Pancreas (tissue), 10 donors: ENCODE measurements at regions not wholly inside any gene's neighbourhood (a gene's known extent, or its start where the extent isn't known, plus 50 kb on each side); places are given as distances from the start of the nearest gene placed in this dataset.
A peak's percentile ranks its signal among the peaks of the same experiment; 100 is the strongest.
"Not testable (repeated sequence)": the region's sequence is repeated elsewhere in the genome, so short reads cannot be mapped to it uniquely, and the experiment has no call there.

Source experiments
- ATAC-seq, 4 donors: fragments of 200-7000 bp; cut with Tn5 transposase; one replicate each; pipeline versions ENCODE4 v1.8.0 to v1.9.1; 2020; ENCODE audit warnings: mild to moderate bottlenecking in 4 of 4, moderate library complexity in 4 of 4
- DNase-seq, 6 donors: peaks; one replicate each; pipeline ENCODE4 v3.0.0-alpha.2; 2020
- FAIRE-seq: peaks from 2 replicates; lab custom pipeline; 2012; peaks lifted over from hg19 to GRCh38; lab: Jason Lieb, UNC
- H3K27ac ChIP-seq, 4 donors: fragments of 200-600 bp; sonication (generic); 1 replicate in 3 of 4; 2 replicates in 1 of 4; pipeline versions ENCODE4 v1.5.0 to v1.8.0; 2020
- H3K27me3 ChIP-seq, 4 donors: fragments of 200-600 bp; one replicate each; pipeline ENCODE4 v1.8.0; 2021
- H3K36me3 ChIP-seq, 3 donors: fragments of 200-600 bp; sonication (generic) in 1 of 3; one replicate each; pipeline versions ENCODE4 v1.5.0 to v1.8.0; 2020 to 2021
- H3K4me1 ChIP-seq, 3 donors: fragments of 200-600 bp; one replicate each; pipeline ENCODE4 v1.8.0; 2021
- H3K4me3 ChIP-seq, 4 donors: fragments of 200-600 bp; sonication (generic) in 2 of 4; one replicate each; pipeline versions ENCODE4 v1.5.0 to v1.8.0; 2020 to 2021
- H3K9me3 ChIP-seq, 4 donors: fragments of 200-600 bp; one replicate each; pipeline ENCODE4 v1.8.0; 2021
- WGBS, 2 donors: extraction: QIAGEN DNeasy Blood & Tissue Kit; methylation state at CpG; one replicate each; pipeline ENCODE4 v1.1.7; 2013; 5-methylcytosine and 5-hydroxymethylcytosine counted together
- intact Hi-C, 3 donors: fragments of 100-400 bp; cut with DNase I; formaldehyde crosslinking; loops; one replicate each; pipeline versions ENCODE4 v1.11.1 to v1.14.2; 2022
- TF ChIP-seq, protein P1 (sequence below), 4 donors: fragments of 200-600 bp; sonication (generic) in 3 of 4; IDR thresholded peaks; one replicate each; pipeline versions ENCODE4 v1.5.0 to v1.8.0; 2021; ENCODE audit warnings: antibody characterized with exemption in 4 of 4
- donor health status: healthy with polysubstance abuse.
- donor health status: DM: no; HTN: no; CAD: no; lungs with moderate emphysema.
- donor health status: DM: no; HTN: no; CAD: no.
- donor health status: control.
- donor health status: control.
- donor health status: Bipolar disorder and iron deficiency.
- donor health status: DM: yes; HTN: yes; CAD: no.
- donor health status: DM: no; HTN: no; CAD: no.
- donor health status: DM: no; HTN: no; CAD: no.
- donor health status: DM: yes; HTN: yes; CAD: no.

DNA sequence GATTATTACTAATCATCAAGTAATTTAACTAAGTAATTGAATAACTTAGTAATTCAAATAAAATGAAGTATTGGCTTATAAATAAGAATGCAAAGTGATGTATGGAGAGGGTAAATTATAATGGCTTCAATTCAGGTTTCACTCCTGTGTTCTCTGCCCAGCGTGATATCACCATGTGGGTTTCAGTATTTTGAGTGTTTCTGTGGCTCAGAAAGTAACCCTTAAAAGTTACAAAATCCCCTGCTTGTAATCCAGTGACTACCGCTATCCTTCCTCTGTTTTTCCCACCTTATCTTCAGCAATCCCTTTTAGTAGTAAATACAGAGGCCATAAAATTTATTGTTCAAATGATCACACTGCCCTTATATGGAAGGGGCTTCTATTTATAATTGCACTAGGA is 316.4 kb upstream of the CFAP20DC start:
- no peaks in the 10 kb centered on the region for H3K36me3 ChIP-seq
- TF ChIP-seq, protein P1, sequence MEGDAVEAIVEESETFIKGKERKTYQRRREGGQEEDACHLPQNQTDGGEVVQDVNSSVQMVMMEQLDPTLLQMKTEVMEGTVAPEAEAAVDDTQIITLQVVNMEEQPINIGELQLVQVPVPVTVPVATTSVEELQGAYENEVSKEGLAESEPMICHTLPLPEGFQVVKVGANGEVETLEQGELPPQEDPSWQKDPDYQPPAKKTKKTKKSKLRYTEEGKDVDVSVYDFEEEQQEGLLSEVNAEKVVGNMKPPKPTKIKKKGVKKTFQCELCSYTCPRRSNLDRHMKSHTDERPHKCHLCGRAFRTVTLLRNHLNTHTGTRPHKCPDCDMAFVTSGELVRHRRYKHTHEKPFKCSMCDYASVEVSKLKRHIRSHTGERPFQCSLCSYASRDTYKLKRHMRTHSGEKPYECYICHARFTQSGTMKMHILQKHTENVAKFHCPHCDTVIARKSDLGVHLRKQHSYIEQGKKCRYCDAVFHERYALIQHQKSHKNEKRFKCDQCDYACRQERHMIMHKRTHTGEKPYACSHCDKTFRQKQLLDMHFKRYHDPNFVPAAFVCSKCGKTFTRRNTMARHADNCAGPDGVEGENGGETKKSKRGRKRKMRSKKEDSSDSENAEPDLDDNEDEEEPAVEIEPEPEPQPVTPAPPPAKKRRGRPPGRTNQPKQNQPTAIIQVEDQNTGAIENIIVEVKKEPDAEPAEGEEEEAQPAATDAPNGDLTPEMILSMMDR (IDR thresholded peaks at IDR 0.05), result no peak
- no peak for ATAC-seq
- no peak for FAIRE-seq
- no peak overlapping the region for H3K27ac ChIP-seq
- no peaks in the 10 kb centered on the region for H3K9me3 ChIP-seq
- no peak for DNase-seq
- H3K4me1 ChIP-seq, result no peaks in the 10 kb centered on the region
- WGBS, 2 donors, result 92 to 93% methylated on average over 2 of the region's 2 CpGs
- no peak overlapping the region for H3K4me3 ChIP-seq
- intact Hi-C loops, result no loop called here
- no peaks in the 10 kb centered on the region for H3K27me3 ChIP-seq

DNA sequence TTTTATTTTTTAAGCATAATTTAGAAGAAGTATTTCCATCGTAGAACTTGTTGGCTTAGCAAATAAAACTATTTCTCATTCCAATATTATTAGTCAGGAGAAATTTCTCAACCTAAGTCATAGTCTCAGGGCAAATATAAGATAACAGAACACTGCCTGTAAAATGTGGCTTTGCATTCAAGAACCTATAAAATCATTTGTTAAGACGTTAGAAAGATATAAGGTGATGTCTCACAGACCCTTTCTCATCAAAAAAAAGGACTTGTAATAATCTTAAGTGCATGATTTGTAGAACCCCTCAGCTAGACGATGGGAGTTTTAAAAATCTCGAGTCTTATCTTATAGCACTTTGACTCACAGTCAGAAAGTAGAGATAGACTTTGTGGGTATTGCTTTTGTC is 314.7 kb upstream of the CFAP20DC start:
- Histone ChIP-seq H3K4me1 (no peaks in the 10 kb centered on the region), H3K27ac (no peak overlapping the region), H3K9me3 (no peaks in the 10 kb centered on the region), H3K27me3 (no peaks in the 10 kb centered on the region), H3K36me3 (no peaks in the 10 kb centered on the region), H3K4me3 (no peak overlapping the region)
- WGBS, 2 donors, result 45 to 66% methylated on average over 4 of the region's 4 CpGs
- no peak for FAIRE-seq
- intact Hi-C loops, result no loop called here
- ATAC-seq, result no peak
- DNase-seq, result no peak
- TF ChIP-seq, protein P1 (IDR thresholded peaks at IDR 0.05), result no peak

DNA sequence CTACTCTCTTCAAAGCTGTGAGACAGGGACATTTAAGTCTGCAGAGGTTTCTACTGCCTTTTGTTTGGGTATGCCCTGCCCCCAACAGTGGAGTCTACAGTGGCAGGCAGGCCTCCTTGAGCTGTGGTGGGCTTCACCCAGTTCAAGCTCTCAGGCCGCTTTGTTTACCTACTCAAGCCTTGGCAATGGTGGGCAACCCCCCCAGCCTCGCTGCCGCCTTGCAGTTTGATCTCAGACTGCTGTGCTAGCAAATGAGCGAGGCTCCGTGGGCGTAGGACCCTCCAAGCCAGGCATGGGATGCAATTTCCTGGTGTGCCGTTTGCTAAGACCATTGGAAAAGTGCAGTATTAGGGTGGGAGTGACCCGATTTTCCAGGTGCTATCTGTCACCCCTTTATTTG is 310.5 kb upstream of the CFAP20DC start:
- 85 to 91% methylated on average over 8 of the region's 8 CpGs for WGBS, 2 donors
- H3K4me3 ChIP-seq, ATAC-seq, H3K36me3 ChIP-seq, H3K4me1 ChIP-seq, H3K27me3 ChIP-seq, intact Hi-C loops, H3K9me3 ChIP-seq, FAIRE-seq, H3K27ac ChIP-seq: not testable (repeated sequence)
- peak in 1 of 6 donors; percentile 20 for DNase-seq

DNA sequence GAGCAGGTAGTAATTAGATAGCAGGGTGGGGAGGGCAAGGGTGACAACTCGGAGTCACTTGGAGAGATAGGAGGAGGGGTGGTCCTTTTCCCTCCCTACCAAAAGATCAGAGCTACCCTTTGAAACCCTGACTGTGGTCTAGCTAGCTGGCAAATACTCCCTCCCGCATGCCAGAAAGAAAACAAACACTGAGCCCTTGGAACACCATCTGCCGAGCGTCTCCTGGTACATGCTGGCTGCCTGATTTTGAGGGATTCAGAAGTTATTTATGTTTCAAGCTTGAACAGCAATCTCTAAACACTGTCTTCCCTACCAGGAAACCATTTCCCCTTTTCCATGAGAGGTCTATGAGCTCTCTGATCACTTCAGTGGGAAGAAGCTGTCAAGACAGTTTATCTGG is 291.6 kb upstream of the CFAP20DC start:
- Histone ChIP-seq H3K4me1 (no peaks in the 10 kb centered on the region), H3K27ac (no peak overlapping the region), H3K9me3 (no peaks in the 10 kb centered on the region), H3K27me3 (no peaks in the 10 kb centered on the region), H3K36me3 (no peaks in the 10 kb centered on the region), H3K4me3 (no peak overlapping the region)
- no peak for FAIRE-seq
- TF ChIP-seq, protein P1 (IDR thresholded peaks at IDR 0.05), result no peak
- 46 to 65% methylated on average over 4 of the region's 4 CpGs for WGBS, 2 donors
- no peak for DNase-seq
- ATAC-seq, result peak in 2 of 4 donors; percentile 66 to 69
- intact Hi-C loops, result no loop called here

DNA sequence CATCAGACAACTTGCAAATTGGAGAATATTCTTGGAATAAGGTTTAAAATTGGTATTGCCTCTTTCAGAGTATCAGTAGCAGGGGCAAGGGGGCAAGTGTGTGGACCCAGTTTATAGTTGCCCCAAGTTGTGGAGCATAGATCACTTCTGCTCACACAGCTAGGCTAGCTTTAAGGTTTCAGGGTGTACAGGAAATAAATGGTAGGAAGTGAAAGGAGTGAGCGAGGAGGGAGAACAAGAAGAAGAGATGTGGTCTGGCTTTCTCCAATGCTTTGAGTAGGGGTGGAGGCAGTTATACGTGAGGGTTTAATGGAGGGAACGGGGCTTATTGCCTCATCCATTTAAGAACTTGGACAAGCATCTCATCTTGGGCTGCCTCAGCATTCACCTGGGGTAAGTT is 290.0 kb upstream of the CFAP20DC start:
- no peaks in the 10 kb centered on the region for H3K27me3 ChIP-seq
- no peak overlapping the region for H3K27ac ChIP-seq
- DNase-seq (no peak), FAIRE-seq (no peak), ATAC-seq (no peak)
- no peaks in the 10 kb centered on the region for H3K4me1 ChIP-seq
- H3K9me3 ChIP-seq, result no peaks in the 10 kb centered on the region
- intact Hi-C loops, result no loop called here
- no peak overlapping the region for H3K4me3 ChIP-seq
- TF ChIP-seq, protein P1 (IDR thresholded peaks at IDR 0.05), result no peak
- 84 to 94% methylated on average over 3 of the region's 3 CpGs for WGBS, 2 donors
- no peaks in the 10 kb centered on the region for H3K36me3 ChIP-seq

DNA sequence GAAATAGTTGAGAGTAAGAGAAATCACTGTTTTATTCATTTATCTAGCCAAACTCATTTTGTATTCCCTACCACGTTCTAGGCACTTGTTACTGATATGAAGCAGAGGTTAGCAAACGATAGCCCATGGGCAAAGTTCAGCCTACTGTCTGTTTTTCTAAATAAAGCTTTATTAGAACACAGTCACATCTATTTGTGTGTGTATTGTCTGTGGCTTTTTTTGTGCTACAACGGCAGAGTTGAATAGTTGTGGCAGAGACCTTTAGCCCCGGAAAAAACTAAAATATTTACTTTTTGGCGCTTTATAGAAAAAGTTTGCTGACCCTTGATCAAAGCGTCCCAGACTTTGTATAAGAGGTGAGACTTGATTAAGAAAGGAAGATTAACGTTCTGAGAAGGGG is 289.1 kb upstream of the CFAP20DC start:
- no peaks in the 10 kb centered on the region for H3K4me1 ChIP-seq
- no peaks in the 10 kb centered on the region for H3K9me3 ChIP-seq
- H3K27me3 ChIP-seq, result no peaks in the 10 kb centered on the region
- FAIRE-seq, result no peak
- TF ChIP-seq, protein P1 (IDR thresholded peaks at IDR 0.05), result no peak
- H3K36me3 ChIP-seq, result no peaks in the 10 kb centered on the region
- intact Hi-C loops, result no loop called here
- WGBS, 2 donors, result 52 to 57% methylated on average over 7 of the region's 7 CpGs
- ATAC-seq, result no peak
- no peak overlapping the region for H3K4me3 ChIP-seq
- H3K27ac ChIP-seq, result no peak overlapping the region
- DNase-seq, result no peak
